ENCODE measurements at regions not wholly inside any gene's neighbourhood (a gene's known extent, or its start where the extent isn't known, plus 50 kb on each side); places are given as distances from the start of the nearest gene placed in this dataset.

- no peak for TF ChIP-seq TAF1 (IDR thresholded peaks at IDR 0.05; ENCODE audit: low read depth)
- no peak for TF ChIP-seq FOXM1 (IDR thresholded peaks at IDR 0.05; ENCODE audit: borderline replicate concordance, low read depth)
- TF ChIP-seq CEBPB (IDR thresholded peaks at IDR 0.05): no peak
- no peak for TF ChIP-seq CREB1 (IDR thresholded peaks at IDR 0.05; ENCODE audit: low read depth)
- no peak for TF ChIP-seq REST (IDR thresholded peaks at IDR 0.05; ENCODE audit: low read depth)
- TF ChIP-seq ZBTB7A (IDR thresholded peaks at IDR 0.05; ENCODE audit: low read depth): no peak
- TF ChIP-seq MAX (IDR thresholded peaks at IDR 0.05): no peak
- TF ChIP-seq YY1 (IDR thresholded peaks at IDR 0.05; ENCODE audit: low read depth): no peak
- TF ChIP-seq NFIC (IDR thresholded peaks at IDR 0.05): no peak
- TF ChIP-seq EGR1 (IDR thresholded peaks at IDR 0.05): no peak
- no peak for TF ChIP-seq TCF12 (IDR thresholded peaks at IDR 0.05; ENCODE audit: low read depth)
- no peak for TF ChIP-seq RAD21 (IDR thresholded peaks at IDR 0.05; ENCODE audit: low read depth)
- no peak for TF ChIP-seq TEAD4 (IDR thresholded peaks at IDR 0.05)
- no peak for TF ChIP-seq USF1 (IDR thresholded peaks at IDR 0.05)
- TF ChIP-seq EP300 (IDR thresholded peaks at IDR 0.05; ENCODE audit: borderline replicate concordance): no peak
Observed at GRCh38 chr2:62370321-62371250, 135.4 kb downstream of the TMEM17 start.

- TF ChIP-seq FOXM1 (IDR thresholded peaks at IDR 0.05; ENCODE audit: borderline replicate concordance, low read depth) (no peak), ZBTB7A (IDR thresholded peaks at IDR 0.05; ENCODE audit: low read depth) (no peak), RAD21 (IDR thresholded peaks at IDR 0.05; ENCODE audit: low read depth) (no peak), TCF12 (IDR thresholded peaks at IDR 0.05; ENCODE audit: low read depth) (no peak), YY1 (IDR thresholded peaks at IDR 0.05; ENCODE audit: low read depth) (no peak), TEAD4 (IDR thresholded peaks at IDR 0.05) (no peak), TAF1 (IDR thresholded peaks at IDR 0.05; ENCODE audit: low read depth) (no peak), NFIC (IDR thresholded peaks at IDR 0.05) (no peak)
Observed at GRCh38 chr2:62369541-62370202, 136.3 kb downstream of the TMEM17 start.

- TF ChIP-seq EGR1 (IDR thresholded peaks at IDR 0.05) (no peak), REST (IDR thresholded peaks at IDR 0.05; ENCODE audit: low read depth) (no peak), EP300 (IDR thresholded peaks at IDR 0.05; ENCODE audit: borderline replicate concordance) (no peak), YY1 (IDR thresholded peaks at IDR 0.05; ENCODE audit: low read depth) (no peak), TCF12 (IDR thresholded peaks at IDR 0.05; ENCODE audit: low read depth) (no peak), MAX (IDR thresholded peaks at IDR 0.05) (no peak), NFIC (IDR thresholded peaks at IDR 0.05) (no peak), CREB1 (IDR thresholded peaks at IDR 0.05; ENCODE audit: low read depth) (no peak), USF1 (IDR thresholded peaks at IDR 0.05) (no peak), ZBTB7A (IDR thresholded peaks at IDR 0.05; ENCODE audit: low read depth) (no peak), RAD21 (IDR thresholded peaks at IDR 0.05; ENCODE audit: low read depth) (no peak), TAF1 (IDR thresholded peaks at IDR 0.05; ENCODE audit: low read depth) (no peak), FOXM1 (IDR thresholded peaks at IDR 0.05; ENCODE audit: borderline replicate concordance, low read depth) (no peak), TEAD4 (IDR thresholded peaks at IDR 0.05) (no peak), CEBPB (IDR thresholded peaks at IDR 0.05) (no peak)
Observed at GRCh38 chr2:62364791-62365528, 141.0 kb downstream of the TMEM17 start.

GRCh38 chr2:62363166-62363565 is 142.8 kb downstream of the TMEM17 start:
- TF ChIP-seq RAD21 (IDR thresholded peaks at IDR 0.05; ENCODE audit: low read depth) (no peak), TCF12 (IDR thresholded peaks at IDR 0.05; ENCODE audit: low read depth) (no peak), CREB1 (IDR thresholded peaks at IDR 0.05; ENCODE audit: low read depth) (no peak), YY1 (IDR thresholded peaks at IDR 0.05; ENCODE audit: low read depth) (no peak), FOXM1 (IDR thresholded peaks at IDR 0.05; ENCODE audit: borderline replicate concordance, low read depth) (no peak), TEAD4 (IDR thresholded peaks at IDR 0.05) (no peak), EP300 (IDR thresholded peaks at IDR 0.05; ENCODE audit: borderline replicate concordance) (no peak), USF1 (IDR thresholded peaks at IDR 0.05) (no peak), REST (IDR thresholded peaks at IDR 0.05; ENCODE audit: low read depth) (no peak), EGR1 (IDR thresholded peaks at IDR 0.05) (no peak)
